ENCODE measurements at regions not wholly inside any gene's neighbourhood (a gene's known extent, or its start where the extent isn't known, plus 50 kb on each side); places are given as distances from the start of the nearest gene placed in this dataset.

- H3K9me3 ChIP-seq, result no peaks in the 10 kb centered on the region
- H3K4me3 ChIP-seq, result no peak overlapping the region
- no peaks in the 10 kb centered on the region for H3K27me3 ChIP-seq (ENCODE audit: low read depth)
- H3K27ac ChIP-seq, result no peak overlapping the region
- no peaks in the 10 kb centered on the region for H3K36me3 ChIP-seq
- ATAC-seq, result no peak
- peaks cover 15% of the 10 kb centered on the region for H3K4me1 ChIP-seq
- intact Hi-C loops (cut with DNase I), result no loop called here
- DNase-seq, result no peak
- TF ChIP-seq CTCF (IDR thresholded peaks at IDR 0.05), result no peak
Measured at GRCh38 chr12:123083661-123084571, 67.0 kb downstream of the PITPNM2 start.

- no peak for TF ChIP-seq CTCF (IDR thresholded peaks at IDR 0.05)
- Histone ChIP-seq H3K27ac (no peak overlapping the region), H3K4me3 (no peak overlapping the region), H3K36me3 (no peaks in the 10 kb centered on the region), H3K4me1 (peaks cover 39% of the 10 kb centered on the region), H3K27me3 (ENCODE audit: low read depth) (no peaks in the 10 kb centered on the region), H3K9me3 (no peaks in the 10 kb centered on the region)
- intact Hi-C loops (cut with DNase I), result no loop called here
- no peak for ATAC-seq
- DNase-seq, result no peak
Measured at GRCh38 chr12:123080634-123081033, 70.3 kb downstream of the PITPNM2 start.

- intact Hi-C loops (cut with DNase I), result no loop called here
- no peaks in the 10 kb centered on the region for H3K9me3 ChIP-seq
- H3K4me3 ChIP-seq, result no peak overlapping the region
- DNase-seq (no peak), ATAC-seq (no peak)
- no peak overlapping the region for H3K27ac ChIP-seq
- H3K27me3 ChIP-seq (ENCODE audit: low read depth), result no peaks in the 10 kb centered on the region
- peaks cover 45% of the 10 kb centered on the region for H3K4me1 ChIP-seq
- H3K36me3 ChIP-seq, result no peaks in the 10 kb centered on the region
- TF ChIP-seq CTCF (IDR thresholded peaks at IDR 0.05), result no peak
Measured at GRCh38 chr12:123078531-123079155, 72.2 kb downstream of the PITPNM2 start.

GRCh38 chr12:123078120-123078465 lies 72.8 kb downstream of the PITPNM2 start:
- Histone ChIP-seq H3K9me3 (no peaks in the 10 kb centered on the region), H3K36me3 (no peaks in the 10 kb centered on the region), H3K4me3 (no peak overlapping the region), H3K4me1 (peaks cover 40% of the 10 kb centered on the region), H3K27ac (no peak overlapping the region), H3K27me3 (ENCODE audit: low read depth) (no peaks in the 10 kb centered on the region)
- intact Hi-C loops (cut with DNase I), result no loop called here
- DNase-seq, result no peak
- ATAC-seq, result no peak
- no peak for TF ChIP-seq CTCF (IDR thresholded peaks at IDR 0.05)

- Histone ChIP-seq H3K36me3 (no peaks in the 10 kb centered on the region), H3K9me3 (no peaks in the 10 kb centered on the region), H3K4me3 (no peak overlapping the region), H3K27ac (no peak overlapping the region), H3K4me1 (peaks cover 40% of the 10 kb centered on the region), H3K27me3 (ENCODE audit: low read depth) (no peaks in the 10 kb centered on the region)
- no peak for ATAC-seq
- intact Hi-C loops (cut with DNase I), result no loop called here
- DNase-seq, result no peak
- TF ChIP-seq CTCF (IDR thresholded peaks at IDR 0.05), result no peak
Measured at GRCh38 chr12:123077298-123078119, 73.4 kb downstream of the PITPNM2 start.

Data from lower lobe of right lung (tissue), 2 donors.